ENCODE measurements at regions not wholly inside any gene's neighbourhood (a gene's known extent, or its start where the extent isn't known, plus 50 kb on each side); places are given as distances from the start of the nearest gene placed in this dataset.

- TF ChIP-seq POLR2AphosphoS5 (IDR thresholded peaks at IDR 0.05; ENCODE audit: low read depth) (no peak), CTCF (IDR thresholded peaks at IDR 0.05; ENCODE audit: insufficient read depth, low read length) (no peak), SPI1 (IDR thresholded peaks at IDR 0.05; ENCODE audit: borderline replicate concordance, low read depth) (no peak), REST (IDR thresholded peaks at IDR 0.05; ENCODE audit: insufficient replicate concordance, low read depth) (no peak), GABPA (IDR thresholded peaks at IDR 0.05; ENCODE audit: low read depth) (no peak)
Observed at GRCh38 chr16:64375391-64375980, 746.4 kb downstream of the CDH11 start.

All from HL-60 (cell line).